DMS 273 treated with DMSO at 0.1 percent for 48 hours (cell line): ENCODE measurements at regions not wholly inside any gene's neighbourhood (a gene's known extent, or its start where the extent isn't known, plus 50 kb on each side); places are given as distances from the start of the nearest gene placed in this dataset.

Source experiments
- DNase-seq: peaks from one replicate; lab custom pipeline; 2025; lab: John Stamatoyannopoulos, UW

DNA sequence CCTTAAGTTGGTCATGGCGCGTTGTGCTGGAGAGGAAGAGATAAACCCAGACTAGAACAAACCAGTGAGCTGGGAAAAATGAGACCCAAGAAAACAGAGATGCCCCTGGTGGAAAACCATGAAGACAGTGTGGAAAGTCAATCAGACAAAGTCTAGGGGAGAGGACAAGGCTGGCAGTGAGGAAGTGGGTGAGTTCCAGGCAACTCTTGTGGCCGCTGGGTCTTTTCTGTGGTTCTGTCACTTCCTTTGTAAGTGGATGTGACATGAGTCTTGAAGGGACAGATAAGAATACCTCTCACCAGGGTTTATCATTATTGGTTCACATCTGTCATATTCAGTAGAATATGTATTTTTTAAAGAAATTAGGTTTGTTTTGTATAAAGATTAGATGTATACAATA, 738.4 kb downstream of the DHX35 start:
- DNase-seq = no peak

DNA sequence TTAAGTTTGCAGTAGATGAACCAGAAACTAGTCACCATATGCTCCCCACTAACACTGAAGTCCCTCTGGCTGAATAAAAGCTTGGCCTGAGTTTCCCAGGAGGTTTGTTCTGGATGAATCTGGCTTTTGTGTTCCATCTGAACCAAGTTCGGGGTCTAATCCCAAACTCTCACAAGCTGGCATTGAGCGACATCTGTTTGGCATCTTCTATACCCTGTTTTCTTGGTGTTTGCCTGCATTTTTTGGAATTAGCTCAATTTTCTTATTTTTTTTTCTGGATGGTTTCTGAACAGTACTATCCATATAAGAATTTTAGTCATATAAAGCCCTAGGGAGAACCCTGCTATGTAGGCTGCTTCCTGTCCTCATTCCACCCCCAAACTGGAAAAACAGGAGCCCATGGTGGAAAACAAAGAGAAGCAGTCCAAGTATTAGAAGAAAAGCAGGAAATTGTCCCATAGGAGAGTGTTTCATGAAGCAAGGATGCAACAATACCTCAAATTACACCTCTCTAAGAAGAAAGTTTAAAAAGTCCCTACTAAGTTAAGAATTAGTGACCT, 737.1 kb downstream of the DHX35 start:
- DNase-seq = no peak

DNA sequence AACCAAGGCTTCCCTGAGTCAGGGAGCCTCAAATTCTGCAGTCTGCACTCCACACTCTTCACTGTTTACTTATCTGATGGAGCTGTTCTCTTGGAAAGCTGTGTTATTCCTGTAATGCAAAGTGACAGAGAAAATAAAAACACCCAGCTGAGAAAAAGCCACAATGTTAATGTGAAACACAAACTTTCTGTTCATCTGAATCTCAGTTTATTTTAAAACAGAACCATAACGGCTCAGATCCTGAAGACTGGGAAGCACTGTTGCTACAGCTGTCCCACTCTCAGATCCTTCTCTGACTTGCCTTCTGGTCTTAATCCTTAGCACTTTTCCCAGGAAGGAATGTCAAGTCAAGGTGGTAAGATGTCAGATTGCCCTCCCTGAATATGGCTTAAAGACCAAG, 736.6 kb downstream of the DHX35 start:
- DNase-seq = no peak

DNA sequence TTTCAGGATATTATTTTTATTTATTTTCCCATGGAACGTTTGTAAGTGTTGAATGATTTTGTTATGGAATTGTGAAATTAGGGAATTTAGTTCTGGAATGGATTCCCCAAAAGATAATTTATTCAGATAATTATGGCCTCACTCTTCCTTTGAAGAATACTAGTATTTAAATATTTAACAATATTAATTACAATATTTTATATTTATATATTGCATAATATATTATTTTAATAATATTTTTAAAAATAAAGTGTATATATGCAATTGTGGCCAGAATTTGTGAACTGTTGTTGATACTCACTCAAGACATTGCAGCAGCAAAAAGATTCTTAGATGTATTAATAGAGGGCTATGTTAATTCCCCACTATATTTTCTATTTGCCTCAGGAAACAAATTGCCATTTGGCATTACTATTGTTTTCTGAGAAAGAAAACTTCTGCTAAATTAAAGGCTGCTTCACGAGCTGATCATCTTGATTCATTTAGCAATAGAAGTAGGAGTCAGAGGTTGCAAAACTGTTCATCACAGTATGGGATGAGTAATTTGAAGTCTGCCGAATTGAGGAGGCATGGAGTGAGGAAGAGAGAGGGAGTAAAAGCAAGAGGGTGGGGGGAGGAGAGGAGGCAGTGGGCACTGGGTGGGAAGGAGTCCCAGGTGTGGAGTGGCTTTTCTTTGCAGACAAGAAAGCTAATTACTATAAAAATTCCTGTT, 729.2 kb downstream of the DHX35 start:
- no peak for DNase-seq

DNA sequence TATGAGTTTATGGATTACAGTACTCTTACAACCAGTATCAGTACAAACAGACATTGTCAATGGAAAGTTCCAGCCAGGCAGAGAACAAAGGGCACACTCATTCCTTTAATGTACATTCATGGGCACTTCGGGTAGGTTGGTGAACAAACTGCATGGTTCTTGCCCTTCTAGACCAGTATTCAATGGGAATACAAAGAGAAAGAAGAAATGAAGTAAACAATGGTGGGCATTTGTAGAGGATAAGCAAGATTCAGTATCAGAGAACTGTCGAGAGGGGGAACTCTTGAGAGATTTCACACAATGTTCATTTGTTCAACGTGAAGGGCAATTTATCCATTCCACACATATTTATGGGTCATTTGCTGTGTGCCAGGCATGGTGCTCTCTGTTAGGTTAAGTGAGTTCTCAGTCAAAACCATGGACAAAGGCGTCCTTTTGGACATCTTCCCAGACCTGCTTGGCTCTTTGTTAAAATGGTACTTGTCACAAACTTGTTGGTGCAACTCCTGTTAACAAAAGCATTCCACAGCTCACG, 714.8 kb downstream of the DHX35 start:
- DNase-seq = no peak

DNA sequence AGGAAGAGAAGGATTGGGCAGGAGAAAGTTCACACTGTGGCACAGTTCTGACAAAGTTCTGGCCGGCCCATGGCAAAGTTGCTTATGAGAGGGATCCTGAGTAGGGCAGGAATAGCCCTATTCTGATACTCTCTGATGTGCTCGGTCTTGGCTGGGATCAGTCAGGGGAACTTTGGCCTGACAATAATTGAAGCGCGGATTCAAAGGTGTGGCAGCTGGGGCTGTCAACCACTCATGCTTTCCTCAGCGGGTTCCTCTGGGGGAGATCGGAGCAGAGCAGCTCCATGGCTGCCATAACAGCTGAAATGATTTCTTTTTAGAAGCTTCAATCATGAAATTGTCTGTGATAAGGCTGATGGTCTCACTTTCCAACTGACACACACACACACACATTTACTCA, 714.1 kb downstream of the DHX35 start:
- no peak for DNase-seq

DNA sequence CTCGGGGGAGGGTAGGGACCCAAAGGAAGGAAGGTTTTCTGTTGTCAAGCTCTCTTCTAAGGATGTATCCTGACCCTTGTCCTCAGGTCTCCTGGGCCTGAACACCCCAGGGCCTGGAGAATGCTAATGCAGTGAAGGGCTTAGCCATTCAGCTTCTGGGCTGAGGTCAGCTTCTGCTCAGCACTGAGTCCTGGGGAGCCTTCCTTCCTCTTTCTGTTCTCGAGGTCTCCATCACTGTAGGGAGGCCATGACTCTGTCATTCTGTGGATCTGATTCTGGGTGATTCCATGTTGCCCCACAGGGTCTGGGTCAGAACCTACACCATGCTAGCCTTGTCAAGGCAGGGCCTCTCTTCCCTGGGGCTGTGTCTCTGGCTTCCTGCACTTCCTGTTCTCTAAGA, 712.7 kb downstream of the DHX35 start:
- DNase-seq = no peak

DNA sequence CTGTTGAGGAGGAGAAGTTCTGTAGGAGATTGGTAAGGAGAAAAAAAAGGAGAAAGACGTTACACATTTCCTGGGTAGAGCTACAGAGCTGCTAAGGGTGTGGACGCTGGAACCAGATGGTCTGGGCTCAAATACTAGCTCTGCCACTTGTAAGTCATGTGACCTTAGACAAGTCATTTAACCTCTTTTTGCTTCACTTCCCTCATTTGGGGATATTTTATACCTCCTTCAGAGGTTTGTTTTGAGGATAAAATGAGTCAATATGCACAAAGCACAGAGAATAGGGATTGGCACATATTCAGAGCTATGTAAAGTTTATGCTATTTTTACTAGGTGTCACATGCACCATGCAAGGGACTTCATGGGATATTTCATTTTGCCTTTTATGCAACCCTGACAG, 708.8 kb downstream of the DHX35 start:
- DNase-seq = no peak

DNA sequence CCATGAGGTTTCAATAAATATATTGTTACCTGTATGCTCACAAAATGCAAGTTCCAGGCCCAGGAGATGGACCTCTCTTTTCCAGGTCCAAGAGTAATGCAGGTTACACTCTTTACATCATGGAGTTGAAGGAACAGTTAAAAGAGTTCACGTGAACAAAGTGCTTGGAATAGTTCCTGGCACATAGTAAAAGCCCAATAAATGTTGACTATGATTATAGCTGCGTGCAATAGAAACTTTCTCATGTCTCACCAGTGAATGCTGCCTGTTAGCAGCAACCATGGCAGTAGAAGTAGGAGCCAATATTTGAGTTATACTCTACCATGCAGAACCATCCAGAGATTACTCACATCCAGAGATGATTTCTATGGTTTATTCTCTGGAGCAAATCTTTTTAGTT, 707.5 kb downstream of the DHX35 start:
- no peak for DNase-seq

DNA sequence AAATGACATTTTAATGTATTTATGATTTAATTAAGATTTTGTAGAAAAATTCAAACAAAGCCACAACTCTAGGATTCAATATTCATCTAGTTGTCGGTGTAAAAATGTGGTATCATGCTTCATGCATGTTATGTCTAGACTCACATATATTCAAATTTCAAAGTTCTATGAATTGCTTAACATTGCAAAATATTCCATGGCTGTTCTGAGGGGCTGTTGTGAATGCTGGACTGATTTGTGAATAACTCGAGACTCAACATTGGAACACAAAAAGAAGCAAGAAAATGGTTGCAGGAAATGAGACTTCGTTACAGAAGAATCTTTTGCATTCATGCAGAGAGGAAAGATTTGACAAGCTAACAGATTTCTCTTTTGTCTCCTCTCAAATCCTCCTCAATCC, 705.9 kb downstream of the DHX35 start:
- no peak for DNase-seq

DNA sequence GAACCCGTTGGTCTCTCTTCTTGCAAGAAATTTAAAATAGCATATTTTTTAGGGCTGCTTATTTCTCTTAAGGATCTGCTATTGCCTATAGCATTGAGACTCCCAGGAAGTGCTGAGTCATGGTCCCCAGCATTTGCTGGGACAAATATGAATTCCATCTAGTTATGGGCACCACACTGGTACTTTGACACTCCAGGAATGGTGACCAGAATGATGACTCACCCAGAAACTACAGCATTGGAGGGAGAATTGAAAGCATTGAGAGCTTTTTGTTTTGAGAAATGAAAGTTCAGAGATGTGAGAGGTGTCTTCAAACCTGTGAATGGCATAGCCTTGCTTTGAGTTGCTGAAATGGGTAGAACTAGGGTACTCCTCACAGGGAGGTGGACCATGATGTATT, 699.7 kb downstream of the DHX35 start:
- DNase-seq = no peak

DNA sequence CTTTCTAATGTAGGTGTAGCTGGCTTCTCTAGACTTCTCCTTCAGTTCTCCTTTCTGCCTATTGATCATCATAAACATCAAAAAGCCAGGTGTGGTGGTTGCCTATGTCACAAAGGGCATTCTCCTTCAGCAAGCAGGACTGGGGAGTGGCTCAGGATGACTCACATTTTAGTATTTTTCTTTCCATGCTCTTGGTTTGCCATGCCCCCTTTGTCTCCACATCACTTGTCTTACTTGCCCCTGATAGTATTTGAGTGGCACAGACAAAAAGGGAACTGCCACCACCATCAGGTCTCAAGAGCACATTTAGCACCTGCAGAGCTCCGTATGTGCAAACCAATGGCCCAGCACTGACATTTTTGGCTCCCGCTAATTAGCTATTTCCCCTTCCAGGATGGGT, 698.8 kb downstream of the DHX35 start:
- no peak for DNase-seq

DNA sequence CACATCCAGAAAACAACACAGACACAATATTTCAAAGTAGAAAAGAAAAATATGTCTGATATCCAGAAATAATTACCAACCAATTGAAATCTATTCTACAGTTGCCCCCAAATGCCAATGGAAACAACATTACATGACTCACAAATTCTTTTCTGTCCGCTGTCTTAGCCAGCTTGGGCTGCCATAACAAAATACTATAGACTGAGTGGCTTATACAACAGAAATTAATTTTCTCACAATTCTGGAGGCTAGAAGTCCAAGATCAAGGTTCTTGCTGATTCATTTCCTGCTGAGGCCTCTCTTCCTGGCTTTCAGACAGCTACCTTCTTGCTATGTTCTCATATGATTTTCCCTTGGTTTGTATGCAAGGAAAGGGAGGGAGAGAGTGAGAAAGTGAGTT, 698.1 kb downstream of the DHX35 start:
- DNase-seq = no peak

DNA sequence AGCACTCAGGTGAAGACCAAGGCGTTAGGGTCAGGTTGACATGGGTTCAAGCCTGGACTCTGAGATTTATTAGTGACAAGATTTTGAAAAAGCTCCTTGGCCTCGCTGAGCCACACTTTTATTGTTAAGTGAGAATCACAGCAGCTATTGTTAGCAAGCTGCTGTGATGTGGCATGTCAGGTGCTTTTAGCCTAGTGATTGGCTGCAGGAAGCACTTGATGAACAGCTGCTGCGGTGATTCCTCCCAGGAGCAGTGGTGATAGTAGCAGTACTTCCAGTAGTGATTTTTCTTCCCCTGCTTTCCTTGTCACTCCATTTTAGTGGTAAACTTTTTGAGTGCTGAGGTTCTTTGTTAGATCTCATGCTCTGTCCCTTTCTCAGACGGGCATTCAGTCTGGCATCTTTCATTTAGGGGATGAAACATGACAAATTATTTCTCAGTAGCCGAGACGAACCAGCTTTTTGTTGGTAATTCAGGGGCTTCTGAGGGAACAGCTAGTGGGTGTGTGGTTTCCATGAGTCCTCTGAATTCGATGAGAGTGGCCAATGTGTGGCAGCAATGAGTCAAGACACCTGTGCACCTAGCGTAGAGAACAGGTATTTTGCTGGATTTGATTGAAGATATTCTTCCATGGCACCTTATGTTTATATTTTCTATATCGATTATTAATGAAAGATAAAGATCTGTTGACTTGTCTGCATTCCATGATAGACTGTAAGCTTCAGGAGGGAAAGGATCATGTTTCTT, 696.7 kb downstream of the DHX35 start:
- no peak for DNase-seq

DNA sequence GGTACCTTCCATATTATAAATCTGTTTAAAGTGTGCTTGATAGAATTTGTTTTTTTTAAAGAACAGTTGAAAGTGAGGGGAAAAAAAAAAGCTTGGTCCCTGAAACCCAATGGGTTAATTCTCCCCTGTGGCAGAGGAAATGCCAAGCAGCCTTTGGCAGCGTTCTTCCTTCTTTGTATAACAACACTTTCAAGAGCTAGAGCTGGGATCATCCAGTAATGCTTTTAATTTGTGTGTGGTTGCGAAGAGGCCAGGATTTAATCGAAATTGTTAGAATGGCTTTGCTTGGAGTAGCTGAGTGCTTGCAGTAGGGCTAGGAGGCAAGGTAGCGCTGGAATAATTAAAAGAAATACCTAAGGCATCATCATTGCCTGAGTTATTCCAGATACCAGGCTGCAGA, 692.0 kb downstream of the DHX35 start:
- no peak for DNase-seq

DNA sequence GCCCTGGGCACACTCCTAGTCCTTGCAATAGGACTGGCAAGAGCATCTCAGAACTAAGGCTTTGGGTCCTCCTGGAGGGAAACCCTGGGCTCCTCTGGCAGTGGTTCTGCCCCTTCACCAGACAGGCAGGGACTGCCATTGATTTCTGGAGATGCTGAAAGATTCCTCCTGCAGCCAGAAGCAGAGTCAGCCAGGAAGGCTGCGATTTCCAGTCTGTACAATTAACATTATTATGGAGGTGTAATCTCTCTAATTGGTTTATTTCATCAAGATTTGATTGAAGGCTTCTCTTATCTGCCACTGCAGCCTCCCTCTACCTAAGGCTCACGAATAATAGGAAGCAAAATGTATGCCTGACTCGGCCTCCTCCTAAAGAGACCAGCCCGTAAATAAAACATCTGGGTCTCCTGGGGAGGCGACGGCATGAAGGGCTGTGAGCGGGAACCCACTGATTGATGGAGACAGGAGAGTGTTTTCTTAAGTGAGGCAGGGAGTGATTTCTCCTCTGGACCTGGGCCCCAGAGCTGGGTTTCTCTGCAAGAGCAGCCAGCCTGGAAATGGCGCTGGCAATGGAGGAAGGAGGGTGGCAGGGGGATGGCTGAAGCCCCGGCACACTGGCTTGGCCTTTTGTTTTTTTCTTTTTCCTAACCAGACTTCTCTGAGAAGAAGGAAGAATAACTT, 689.6 kb downstream of the DHX35 start:
- no peak for DNase-seq

DNA sequence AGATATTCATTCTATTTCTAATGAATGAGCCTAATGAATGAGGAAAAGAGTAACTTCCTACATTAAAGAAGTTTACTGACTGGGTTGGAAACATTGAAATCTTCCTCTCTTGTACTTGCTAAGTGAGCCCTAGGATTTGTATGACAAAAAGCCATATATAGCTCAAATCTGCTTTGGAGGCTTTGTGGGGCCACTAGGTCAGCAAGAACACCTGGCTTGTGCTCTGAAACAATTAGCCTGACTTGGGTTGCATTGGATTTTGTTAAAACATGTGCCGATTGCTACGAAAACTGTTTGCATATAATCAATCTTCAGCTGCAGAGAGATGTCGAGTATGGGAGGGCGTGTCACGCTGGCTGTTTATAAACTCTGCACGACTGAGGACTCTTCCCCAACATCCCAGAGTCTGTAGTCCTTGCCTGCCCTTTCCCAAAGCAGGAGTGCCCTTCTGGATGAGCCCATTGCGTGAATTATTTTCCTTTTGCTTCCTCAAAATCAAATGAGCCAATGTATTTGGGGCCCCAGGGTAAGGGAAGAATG, 684.8 kb downstream of the DHX35 start:
- DNase-seq = no peak

DNA sequence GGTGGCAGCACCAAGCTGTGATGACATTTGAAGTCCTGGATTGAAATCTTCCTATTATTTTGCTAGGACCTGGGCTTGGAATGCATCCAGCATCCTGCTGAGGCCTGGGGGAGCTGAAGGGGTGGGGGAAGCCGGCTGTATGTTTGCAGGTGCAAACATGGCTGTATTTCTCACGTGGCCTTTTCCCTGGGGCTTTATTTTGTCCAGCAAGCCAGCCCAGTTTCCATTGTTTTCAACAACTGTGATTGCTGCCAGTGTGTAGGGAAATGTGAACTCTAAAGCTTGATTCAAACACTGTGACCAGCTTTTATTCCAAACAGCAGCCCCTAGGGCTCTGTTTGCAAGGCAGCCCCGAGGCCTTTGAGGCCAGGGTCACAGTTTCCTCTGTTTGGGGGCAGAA, 683.0 kb downstream of the DHX35 start:
- DNase-seq = no peak

DNA sequence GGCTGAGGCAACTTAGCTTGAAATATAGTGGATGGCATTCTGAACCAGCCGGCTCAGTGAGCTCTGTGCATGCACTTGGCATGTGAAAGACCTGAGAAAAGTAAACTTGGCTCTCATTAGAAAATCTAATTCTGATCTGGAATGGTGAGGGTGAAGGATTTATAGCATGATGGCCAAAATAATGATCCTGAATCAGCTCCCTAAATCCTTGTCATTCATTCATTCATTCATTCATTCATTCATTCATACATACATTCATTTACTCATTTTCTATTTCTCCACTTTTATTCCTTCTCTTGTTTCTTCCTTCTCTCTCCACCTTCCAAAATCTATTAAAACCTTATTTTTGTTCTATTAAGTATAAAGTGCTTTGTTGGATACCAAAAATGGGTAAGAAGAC, 681.1 kb downstream of the DHX35 start:
- no peak for DNase-seq

DNA sequence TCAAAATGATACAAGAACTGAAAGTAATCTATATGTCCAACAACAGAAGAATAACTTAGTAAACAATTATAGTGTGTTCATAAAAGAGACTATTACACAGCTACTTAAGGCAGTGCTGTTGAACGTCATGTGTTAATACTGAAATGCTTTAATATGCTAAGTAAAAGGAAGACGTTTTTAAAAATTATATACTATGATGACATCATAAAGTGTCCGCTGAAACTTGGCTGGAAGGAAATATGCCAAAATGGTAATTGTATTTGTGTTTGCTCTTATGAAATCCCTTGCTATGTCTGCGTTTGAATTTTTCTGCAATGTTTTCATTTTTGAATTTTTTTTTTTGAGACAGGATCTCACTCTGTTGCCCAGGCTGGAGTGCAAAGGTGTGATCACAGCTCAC, 679.3 kb downstream of the DHX35 start:
- DNase-seq = no peak

DNA sequence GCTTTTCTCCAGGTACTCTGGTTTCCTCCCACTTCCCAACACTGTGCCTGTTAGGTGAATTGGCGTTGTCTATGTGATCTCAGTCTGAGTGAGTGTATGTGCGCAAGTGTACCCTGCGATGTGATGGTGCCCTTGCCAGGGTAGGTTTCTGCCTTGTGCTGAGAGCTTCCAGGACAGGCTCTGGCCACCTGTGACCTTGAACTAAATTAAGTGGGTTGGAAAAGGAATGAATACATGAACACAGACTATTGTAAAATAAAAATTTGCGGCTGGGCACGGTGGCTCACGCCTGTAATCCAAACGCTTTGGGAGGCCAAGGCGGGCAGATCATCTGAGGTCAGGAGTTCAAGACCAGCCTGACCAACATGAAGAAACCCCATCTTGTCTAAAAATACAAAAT, 678.0 kb downstream of the DHX35 start:
- no peak for DNase-seq

DNA sequence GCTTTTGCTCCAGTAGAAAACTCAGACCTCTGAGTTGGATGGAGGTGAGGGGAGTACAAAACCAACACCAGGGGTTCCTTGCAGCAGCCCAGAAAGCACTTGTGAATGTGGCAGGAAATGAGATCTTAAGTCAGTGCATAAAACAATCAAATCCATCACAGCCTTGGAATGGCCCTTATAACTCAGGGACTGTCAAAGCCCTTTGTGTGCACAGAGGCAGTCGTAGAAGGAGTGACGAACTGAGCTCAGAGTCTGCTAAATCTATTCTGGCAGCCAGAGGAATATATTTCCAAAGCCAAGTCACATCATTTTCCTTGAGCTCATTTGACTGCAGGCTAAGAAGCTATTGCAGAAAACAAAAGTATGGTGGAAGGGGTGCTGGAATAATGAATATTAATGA, 676.6 kb downstream of the DHX35 start:
- DNase-seq = no peak

DNA sequence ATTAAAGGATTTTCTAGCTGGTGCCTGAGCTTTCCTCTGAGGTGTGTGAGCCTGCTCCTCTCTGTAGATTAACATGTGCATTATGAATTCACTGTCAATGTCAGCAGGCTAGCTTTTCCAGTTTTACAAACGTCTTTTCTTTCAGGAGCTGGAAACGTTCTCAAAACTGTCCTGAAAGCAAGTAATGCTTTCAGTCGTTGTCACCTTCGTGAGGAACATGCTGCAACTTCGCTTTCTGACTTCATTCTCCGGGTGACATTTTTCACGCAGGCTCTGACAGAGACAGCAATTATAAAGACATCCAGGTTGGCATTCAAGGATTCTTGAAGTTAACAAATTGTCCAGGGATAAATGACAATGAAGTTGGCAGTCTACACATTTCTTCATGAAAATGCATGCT, 671.5 kb downstream of the DHX35 start:
- no peak for DNase-seq
